Fibroblast of villous mesenchyme (primary cell): ENCODE measurements at regions not wholly inside any gene's neighbourhood (a gene's known extent, or its start where the extent isn't known, plus 50 kb on each side); places are given as distances from the start of the nearest gene placed in this dataset.
A peak's percentile ranks its signal among the peaks of the same experiment; 100 is the strongest.

Experiments
- DNase-seq: peaks from one replicate; pipeline ENCODE4 v3.0.0-alpha.2; 2010; ENCODE audit warnings: low read depth
- H3K4me3 ChIP-seq: 2 replicates; pipeline ENCODE4 v1.5.1; 2011; ENCODE audit warnings: low read depth, mild to moderate bottlenecking, low read length
- TF ChIP-seq, protein P1 (sequence below): IDR thresholded peaks from 2 replicates; pipeline ENCODE4 v1.5.1; 2012; ENCODE audit warnings: low read depth, mild to moderate bottlenecking, low read length; ENCODE audit not compliant: insufficient read depth

DNA sequence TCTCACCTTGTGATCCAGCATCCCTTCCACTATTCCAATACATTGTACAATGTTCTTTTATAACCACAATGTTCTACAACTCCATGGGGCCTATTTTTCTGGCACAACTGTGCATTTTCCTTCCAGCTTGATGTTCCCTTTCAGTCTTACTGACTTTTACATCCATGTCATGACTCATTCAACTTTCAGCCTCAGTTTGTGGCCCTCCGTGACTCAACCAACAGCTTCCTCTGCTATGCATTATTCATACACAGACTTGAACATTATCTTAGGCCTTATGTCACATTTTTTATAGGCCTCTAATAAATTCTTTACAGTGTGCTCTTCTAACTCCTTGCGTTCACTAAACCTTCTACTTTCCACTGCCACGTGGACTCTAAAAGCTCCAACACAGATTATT, 119.4 kb upstream of the PRMT6 start:
- peak; percentile 18 for DNase-seq
- H3K4me3 ChIP-seq, result no peak overlapping the region
- TF ChIP-seq, protein P1, sequence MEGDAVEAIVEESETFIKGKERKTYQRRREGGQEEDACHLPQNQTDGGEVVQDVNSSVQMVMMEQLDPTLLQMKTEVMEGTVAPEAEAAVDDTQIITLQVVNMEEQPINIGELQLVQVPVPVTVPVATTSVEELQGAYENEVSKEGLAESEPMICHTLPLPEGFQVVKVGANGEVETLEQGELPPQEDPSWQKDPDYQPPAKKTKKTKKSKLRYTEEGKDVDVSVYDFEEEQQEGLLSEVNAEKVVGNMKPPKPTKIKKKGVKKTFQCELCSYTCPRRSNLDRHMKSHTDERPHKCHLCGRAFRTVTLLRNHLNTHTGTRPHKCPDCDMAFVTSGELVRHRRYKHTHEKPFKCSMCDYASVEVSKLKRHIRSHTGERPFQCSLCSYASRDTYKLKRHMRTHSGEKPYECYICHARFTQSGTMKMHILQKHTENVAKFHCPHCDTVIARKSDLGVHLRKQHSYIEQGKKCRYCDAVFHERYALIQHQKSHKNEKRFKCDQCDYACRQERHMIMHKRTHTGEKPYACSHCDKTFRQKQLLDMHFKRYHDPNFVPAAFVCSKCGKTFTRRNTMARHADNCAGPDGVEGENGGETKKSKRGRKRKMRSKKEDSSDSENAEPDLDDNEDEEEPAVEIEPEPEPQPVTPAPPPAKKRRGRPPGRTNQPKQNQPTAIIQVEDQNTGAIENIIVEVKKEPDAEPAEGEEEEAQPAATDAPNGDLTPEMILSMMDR, result no peak

DNA sequence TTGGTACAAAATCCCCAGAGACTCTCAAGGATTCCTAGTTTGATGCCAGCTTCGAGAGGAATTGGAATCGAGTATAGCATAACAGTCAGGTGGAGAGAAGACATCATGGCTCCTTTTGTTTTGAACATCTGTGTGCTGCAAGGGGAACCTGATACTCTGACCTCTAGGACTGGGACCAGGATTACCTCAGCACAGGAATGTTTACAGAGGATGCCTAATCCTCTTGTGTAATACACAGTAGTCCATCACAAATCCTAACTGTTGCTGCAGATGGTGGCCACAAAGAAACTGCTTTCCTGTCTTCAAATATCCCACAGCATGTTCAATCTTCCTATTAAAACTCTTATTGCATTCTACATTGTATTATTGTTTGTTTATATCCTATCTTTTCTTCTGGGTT, 111.8 kb upstream of the PRMT6 start:
- H3K4me3 ChIP-seq, result no peak overlapping the region
- TF ChIP-seq, protein P1, result no peak
- no peak for DNase-seq

DNA sequence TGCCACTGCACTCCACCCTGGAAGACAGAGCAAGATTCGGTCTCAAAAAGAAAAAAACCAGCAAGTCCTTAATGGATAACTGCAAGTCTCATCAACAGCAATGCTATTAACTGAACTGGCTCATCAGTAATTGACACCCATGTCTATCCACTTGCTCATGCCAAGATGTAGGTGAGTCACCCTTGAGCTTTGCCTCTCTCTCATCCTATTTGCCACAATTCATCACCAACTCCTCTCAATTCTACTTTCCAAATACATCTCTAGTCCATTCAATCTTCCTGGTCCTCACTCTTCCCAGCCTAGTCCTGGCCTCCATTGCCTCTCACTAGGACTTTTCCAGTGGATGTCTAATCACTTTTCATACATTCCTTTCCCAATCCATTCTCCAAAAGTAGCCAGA, 103.7 kb upstream of the PRMT6 start:
- TF ChIP-seq, protein P1, result no peak
- H3K4me3 ChIP-seq, result no peak overlapping the region
- DNase-seq, result no peak

DNA sequence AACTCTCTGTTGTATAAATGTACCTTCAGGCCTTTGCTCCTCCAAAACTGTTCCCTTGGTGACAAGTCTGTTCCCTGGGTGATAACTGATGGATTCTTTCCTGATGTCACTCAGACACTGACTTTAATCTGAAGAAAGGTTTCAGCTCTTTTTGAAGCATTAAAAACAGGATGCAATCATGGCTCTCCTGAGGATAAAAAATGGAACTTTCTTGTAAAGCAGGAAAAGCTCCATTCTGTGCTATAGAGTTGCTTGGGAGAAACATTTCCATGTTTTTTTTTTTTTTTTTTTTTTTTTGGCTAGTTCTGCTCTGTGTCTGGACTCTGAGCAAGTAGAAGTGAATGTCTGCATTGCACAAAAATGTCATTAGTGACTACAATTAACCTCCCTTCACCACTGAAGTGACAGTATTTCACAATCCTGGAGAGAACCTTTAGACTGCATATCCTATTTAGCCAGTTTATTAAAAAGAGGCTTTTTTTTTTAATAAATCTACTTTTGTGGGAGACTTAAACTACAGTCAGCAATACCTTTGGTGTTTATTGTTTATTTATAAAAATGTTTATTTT, 101.7 kb upstream of the PRMT6 start:
- DNase-seq, result no peak
- no peak overlapping the region for H3K4me3 ChIP-seq
- TF ChIP-seq, protein P1, result no peak

DNA sequence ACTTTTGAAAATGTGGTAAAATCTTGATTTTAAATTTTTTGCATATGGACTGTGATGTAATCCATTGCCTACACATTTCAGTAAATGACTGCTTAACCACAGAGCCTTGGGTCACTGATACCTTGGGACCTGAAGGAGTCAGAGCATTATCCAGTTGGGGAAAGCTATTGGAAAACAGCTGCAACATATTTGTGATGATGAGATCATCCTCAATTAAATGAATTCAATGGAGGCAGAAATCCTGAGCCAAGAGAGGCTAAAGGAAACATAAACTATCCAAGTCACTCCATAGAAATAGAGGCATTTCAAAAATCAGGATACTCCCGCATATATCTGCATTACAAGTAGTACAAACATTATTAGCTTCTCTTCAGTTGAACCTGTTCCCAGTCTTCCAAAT, 99.8 kb upstream of the PRMT6 start:
- no peak overlapping the region for H3K4me3 ChIP-seq
- no peak for DNase-seq
- TF ChIP-seq, protein P1, result no peak

DNA sequence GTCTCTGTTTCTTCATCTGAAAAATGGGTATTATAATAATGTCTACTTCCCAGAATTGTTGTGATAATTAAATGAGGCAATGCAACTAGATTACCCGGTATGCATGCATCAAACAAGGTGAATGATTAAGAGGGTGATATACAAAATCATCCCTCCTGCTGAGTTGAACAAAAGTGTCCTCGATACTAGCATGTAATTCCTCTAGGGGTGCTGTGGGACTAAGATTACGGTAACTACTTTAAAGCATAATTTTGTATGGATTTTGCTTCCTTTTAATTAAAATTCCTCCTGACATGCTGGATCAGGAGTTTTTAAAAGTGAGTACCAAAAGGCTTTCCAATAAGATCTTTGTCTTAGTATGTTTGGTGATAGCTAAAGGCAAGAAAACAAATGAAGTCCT, 98.7 kb upstream of the PRMT6 start:
- TF ChIP-seq, protein P1, result no peak
- H3K4me3 ChIP-seq, result no peak overlapping the region
- no peak for DNase-seq

DNA sequence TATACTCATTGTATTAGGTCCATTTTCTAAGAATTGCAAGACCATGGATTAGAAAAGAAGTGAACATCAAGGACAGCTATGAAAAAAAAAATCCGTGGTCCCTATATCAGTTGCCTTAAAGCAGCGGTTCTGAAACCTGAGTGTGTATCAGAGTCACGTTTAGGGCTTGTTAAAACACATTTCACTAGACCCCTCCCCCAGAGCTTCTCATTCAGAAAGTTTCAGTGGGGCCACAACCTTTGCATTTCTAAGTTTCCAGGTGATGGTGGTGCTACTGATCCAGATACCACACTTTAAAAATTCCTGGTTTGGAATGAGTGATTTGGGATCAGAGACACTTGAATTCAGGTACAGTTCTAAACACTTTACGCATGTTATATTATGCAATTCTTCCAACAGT, 96.1 kb upstream of the PRMT6 start:
- TF ChIP-seq, protein P1, result no peak
- DNase-seq, result no peak
- H3K4me3 ChIP-seq, result no peak overlapping the region
